ENCODE measurements at regions not wholly inside any gene's neighbourhood (a gene's known extent, or its start where the extent isn't known, plus 50 kb on each side); places are given as distances from the start of the nearest gene placed in this dataset.

GRCh38 chr10:125262920-125263319 is 102.6 kb upstream of the CTBP2 start:
- no peak for TF ChIP-seq CTCF (IDR thresholded peaks at IDR 0.05; ENCODE audit: partially characterized antibody, unreplicated experiment)
- no peak overlapping the region for H3K4me3 Mint-ChIP-seq (ENCODE audit: unreplicated experiment)
- DNase-seq, result no peak
- no peak overlapping the region for H3K27ac Mint-ChIP-seq (ENCODE audit: unreplicated experiment)
- no peaks in the 10 kb centered on the region for H3K36me3 Mint-ChIP-seq (ENCODE audit: unreplicated experiment)
- H3K27me3 Mint-ChIP-seq (ENCODE audit: unreplicated experiment), result no peaks in the 10 kb centered on the region
- peaks cover 3% of the 10 kb centered on the region for H3K9me3 Mint-ChIP-seq (ENCODE audit: unreplicated experiment)
- H3K4me1 Mint-ChIP-seq (ENCODE audit: low read depth, unreplicated experiment), result no peaks in the 10 kb centered on the region

- Mint-ChIP-seq H3K4me3 (ENCODE audit: unreplicated experiment) (no peak overlapping the region), H3K9me3 (ENCODE audit: unreplicated experiment) (peaks cover 3% of the 10 kb centered on the region), H3K4me1 (ENCODE audit: low read depth, unreplicated experiment) (peaks cover 5% of the 10 kb centered on the region), H3K27ac (ENCODE audit: unreplicated experiment) (no peak overlapping the region), H3K36me3 (ENCODE audit: unreplicated experiment) (no peaks in the 10 kb centered on the region), H3K27me3 (ENCODE audit: unreplicated experiment) (no peaks in the 10 kb centered on the region)
- no peak for TF ChIP-seq CTCF (IDR thresholded peaks at IDR 0.05; ENCODE audit: partially characterized antibody, unreplicated experiment)
- DNase-seq, result no peak
Observed at GRCh38 chr10:125262409-125262808, 102.0 kb upstream of the CTBP2 start.

- no peak overlapping the region for H3K4me3 Mint-ChIP-seq (ENCODE audit: unreplicated experiment)
- no peaks in the 10 kb centered on the region for H3K36me3 Mint-ChIP-seq (ENCODE audit: unreplicated experiment)
- TF ChIP-seq CTCF (IDR thresholded peaks at IDR 0.05; ENCODE audit: partially characterized antibody, unreplicated experiment), result no peak
- DNase-seq, result no peak
- peaks cover 6% of the 10 kb centered on the region for H3K4me1 Mint-ChIP-seq (ENCODE audit: low read depth, unreplicated experiment)
- no peaks in the 10 kb centered on the region for H3K27me3 Mint-ChIP-seq (ENCODE audit: unreplicated experiment)
- H3K9me3 Mint-ChIP-seq (ENCODE audit: unreplicated experiment), result peaks cover 3% of the 10 kb centered on the region
- no peak overlapping the region for H3K27ac Mint-ChIP-seq (ENCODE audit: unreplicated experiment)
Observed at GRCh38 chr10:125261491-125262186, 101.3 kb upstream of the CTBP2 start.

GRCh38 chr10:125260260-125260659 is 99.9 kb upstream of the CTBP2 start:
- H3K27ac Mint-ChIP-seq (ENCODE audit: unreplicated experiment), result no peak overlapping the region
- peaks cover 3% of the 10 kb centered on the region for H3K9me3 Mint-ChIP-seq (ENCODE audit: unreplicated experiment)
- no peaks in the 10 kb centered on the region for H3K36me3 Mint-ChIP-seq (ENCODE audit: unreplicated experiment)
- DNase-seq, result no peak
- H3K27me3 Mint-ChIP-seq (ENCODE audit: unreplicated experiment), result no peaks in the 10 kb centered on the region
- H3K4me3 Mint-ChIP-seq (ENCODE audit: unreplicated experiment), result no peak overlapping the region
- peaks cover 6% of the 10 kb centered on the region for H3K4me1 Mint-ChIP-seq (ENCODE audit: low read depth, unreplicated experiment)
- no peak for TF ChIP-seq CTCF (IDR thresholded peaks at IDR 0.05; ENCODE audit: partially characterized antibody, unreplicated experiment)

- no peak for DNase-seq
- Mint-ChIP-seq H3K27me3 (ENCODE audit: unreplicated experiment) (no peaks in the 10 kb centered on the region), H3K27ac (ENCODE audit: unreplicated experiment) (no peak overlapping the region), H3K36me3 (ENCODE audit: unreplicated experiment) (no peaks in the 10 kb centered on the region), H3K4me1 (ENCODE audit: low read depth, unreplicated experiment) (peaks cover 6% of the 10 kb centered on the region), H3K4me3 (ENCODE audit: unreplicated experiment) (no peak overlapping the region), H3K9me3 (ENCODE audit: unreplicated experiment) (peaks cover 3% of the 10 kb centered on the region)
- TF ChIP-seq CTCF (IDR thresholded peaks at IDR 0.05; ENCODE audit: partially characterized antibody, unreplicated experiment), result no peak
Observed at GRCh38 chr10:125259651-125260050, 99.3 kb upstream of the CTBP2 start.

Data from glutamatergic neuron (in vitro differentiated cells).